ENCODE measurements at regions not wholly inside any gene's neighbourhood (a gene's known extent, or its start where the extent isn't known, plus 50 kb on each side); places are given as distances from the start of the nearest gene placed in this dataset.

GRCh38 chr7:13540429-13540828 is 449.0 kb downstream of the ETV1 start:
- no peaks in the 10 kb centered on the region for H3K4me1 Mint-ChIP-seq
- no peaks in the 10 kb centered on the region for H3K27me3 Mint-ChIP-seq
- ChIA-PET CTCF (no interaction called here), POLR2A (no interaction called here)
- ATAC-seq (ENCODE audit: low read depth) (no peak), DNase-seq (no peak)
- no peak overlapping the region for H3K4me3 Mint-ChIP-seq
- no peak for TF ChIP-seq CTCF (IDR thresholded peaks at IDR 0.05)
- intact Hi-C loops (cut with micrococcal nuclease) = no loop called here
- H3K36me3 Mint-ChIP-seq (ENCODE audit: low read depth) = no peaks in the 10 kb centered on the region
- H3K27ac Mint-ChIP-seq = no peak overlapping the region
- H3K9me3 Mint-ChIP-seq = no peaks in the 10 kb centered on the region

GRCh38 chr7:13541326-13541725 is 448.1 kb downstream of the ETV1 start:
- no peak for TF ChIP-seq CTCF (IDR thresholded peaks at IDR 0.05)
- Mint-ChIP-seq H3K36me3 (ENCODE audit: low read depth) (no peaks in the 10 kb centered on the region), H3K4me1 (no peaks in the 10 kb centered on the region), H3K9me3 (no peaks in the 10 kb centered on the region), H3K27me3 (no peaks in the 10 kb centered on the region), H3K4me3 (no peak overlapping the region), H3K27ac (no peak overlapping the region)
- intact Hi-C loops (cut with micrococcal nuclease) = no loop called here
- ChIA-PET CTCF (no interaction called here), POLR2A (no interaction called here)
- ATAC-seq (ENCODE audit: low read depth) = no peak
- DNase-seq = no peak

- intact Hi-C loops (cut with micrococcal nuclease) = no loop called here
- peaks cover 4% of the 10 kb centered on the region for H3K9me3 Mint-ChIP-seq
- no peak overlapping the region for H3K4me3 Mint-ChIP-seq
- POLR2A ChIA-PET = no interaction called here
- ATAC-seq (ENCODE audit: low read depth) = no peak
- H3K27ac Mint-ChIP-seq = no peak overlapping the region
- no peak for TF ChIP-seq CTCF (IDR thresholded peaks at IDR 0.05)
- CTCF ChIA-PET = no interaction called here
- H3K4me1 Mint-ChIP-seq = no peaks in the 10 kb centered on the region
- no peaks in the 10 kb centered on the region for H3K36me3 Mint-ChIP-seq (ENCODE audit: low read depth)
- no peaks in the 10 kb centered on the region for H3K27me3 Mint-ChIP-seq
- no peak for DNase-seq
Measured at GRCh38 chr7:13542451-13542850, 447.0 kb downstream of the ETV1 start.

- H3K36me3 Mint-ChIP-seq (ENCODE audit: low read depth) = no peaks in the 10 kb centered on the region
- ATAC-seq (ENCODE audit: low read depth) (no peak), DNase-seq (no peak)
- H3K9me3 Mint-ChIP-seq = peaks cover 8% of the 10 kb centered on the region
- H3K27me3 Mint-ChIP-seq = no peaks in the 10 kb centered on the region
- no peak for TF ChIP-seq CTCF (IDR thresholded peaks at IDR 0.05)
- POLR2A ChIA-PET = no interaction called here
- CTCF ChIA-PET = no interaction called here
- H3K4me3 Mint-ChIP-seq = no peak overlapping the region
- H3K4me1 Mint-ChIP-seq = no peaks in the 10 kb centered on the region
- H3K27ac Mint-ChIP-seq = no peak overlapping the region
- intact Hi-C loops (cut with micrococcal nuclease) = no loop called here
Measured at GRCh38 chr7:13551503-13551902, 438.0 kb downstream of the ETV1 start.

- ATAC-seq (ENCODE audit: low read depth) (no peak), DNase-seq (no peak)
- Mint-ChIP-seq H3K4me1 (no peaks in the 10 kb centered on the region), H3K27ac (no peak overlapping the region), H3K36me3 (ENCODE audit: low read depth) (no peaks in the 10 kb centered on the region), H3K4me3 (no peak overlapping the region), H3K9me3 (no peaks in the 10 kb centered on the region), H3K27me3 (no peaks in the 10 kb centered on the region)
- POLR2A ChIA-PET = no interaction called here
- CTCF ChIA-PET = no interaction called here
- intact Hi-C loops (cut with micrococcal nuclease) = no loop called here
- no peak for TF ChIP-seq CTCF (IDR thresholded peaks at IDR 0.05)
Measured at GRCh38 chr7:13560441-13560840, 429.0 kb downstream of the ETV1 start.

Measured in activated B cell treated with CpG ODN at 0.5 μM for 24 hours (primary cell).